Fibroblast of pulmonary artery (primary cell): ENCODE measurements at regions not wholly inside any gene's neighbourhood (a gene's known extent, or its start where the extent isn't known, plus 50 kb on each side); places are given as distances from the start of the nearest gene placed in this dataset.

ENCODE experiments used
- DNase-seq: peaks from one replicate; pipeline ENCODE4 v3.0.0-alpha.2; 2010; ENCODE audit warnings: low read depth
- H3K4me3 ChIP-seq: replicated peaks from 2 replicates; pipeline ENCODE4 v1.5.1; 2011; ENCODE audit warnings: low read depth, mild to moderate bottlenecking, control low read depth, low read length, moderate library complexity
- CTCF ChIP-seq: IDR thresholded peaks from 2 replicates; pipeline ENCODE4 v1.5.1; 2011; ENCODE audit warnings: mild to moderate bottlenecking, control low read depth, low read length, inconsistent platforms; ENCODE audit errors: missing control alignments

- no peak overlapping the region for H3K4me3 ChIP-seq
- no peak for TF ChIP-seq CTCF
- no peak for DNase-seq
Observed at GRCh38 chr12:17322090-17322489, 716.1 kb upstream of the LMO3 start.

GRCh38 chr12:17304503-17305347, 698.8 kb upstream of the LMO3 start:
- no peak for TF ChIP-seq CTCF
- DNase-seq, result no peak
- H3K4me3 ChIP-seq, result no peak overlapping the region

- DNase-seq, result no peak
- no peak overlapping the region for H3K4me3 ChIP-seq
- no peak for TF ChIP-seq CTCF
Observed at GRCh38 chr12:17302001-17302400, 696.0 kb upstream of the LMO3 start.

GRCh38 chr12:17301544-17301943, 695.6 kb upstream of the LMO3 start:
- TF ChIP-seq CTCF, result no peak
- no peak overlapping the region for H3K4me3 ChIP-seq
- DNase-seq, result no peak

- no peak overlapping the region for H3K4me3 ChIP-seq
- no peak for TF ChIP-seq CTCF
- no peak for DNase-seq
Observed at GRCh38 chr12:17296882-17297281, 690.9 kb upstream of the LMO3 start.

GRCh38 chr12:17286874-17287273, 680.9 kb upstream of the LMO3 start:
- H3K4me3 ChIP-seq, result no peak overlapping the region
- TF ChIP-seq CTCF, result no peak
- DNase-seq, result no peak

- H3K4me3 ChIP-seq, result no peak overlapping the region
- TF ChIP-seq CTCF, result no peak
- DNase-seq, result no peak
Observed at GRCh38 chr12:17284873-17285272, 678.9 kb upstream of the LMO3 start.
